NB4 (cell line): ENCODE measurements at regions not wholly inside any gene's neighbourhood (a gene's known extent, or its start where the extent isn't known, plus 50 kb on each side); places are given as distances from the start of the nearest gene placed in this dataset.

Experiments used
- DNase-seq: peaks from one replicate; pipeline ENCODE4 v3.0.0; 2010; ENCODE audit warnings: low read depth
- H3K4me3 ChIP-seq: one replicate; pipeline ENCODE4 v1.5.1; 2011; ENCODE audit warnings: mild to moderate bottlenecking, low read depth, low read length, moderate library complexity
- MYC ChIP-seq: IDR thresholded peaks from 2 replicates; pipeline ENCODE4 v1.6.1; 2011; ENCODE audit warnings: low read depth, low read length
- POLR2A ChIP-seq: IDR thresholded peaks from 2 replicates; pipeline ENCODE4 v1.6.1; 2011; ENCODE audit warnings: mild to moderate bottlenecking; ENCODE audit not compliant: insufficient read length; ENCODE audit errors: extremely low read depth
- TF ChIP-seq, protein P1 (sequence below): IDR thresholded peaks from 2 replicates; pipeline ENCODE4 v1.6.1; 2011; ENCODE audit warnings: low read depth, low read length
- TF ChIP-seq, protein P2 (sequence below): IDR thresholded peaks from one replicate; pipeline ENCODE4 v1.5.1; 2012; ENCODE audit warnings: low read depth, low read length

DNA sequence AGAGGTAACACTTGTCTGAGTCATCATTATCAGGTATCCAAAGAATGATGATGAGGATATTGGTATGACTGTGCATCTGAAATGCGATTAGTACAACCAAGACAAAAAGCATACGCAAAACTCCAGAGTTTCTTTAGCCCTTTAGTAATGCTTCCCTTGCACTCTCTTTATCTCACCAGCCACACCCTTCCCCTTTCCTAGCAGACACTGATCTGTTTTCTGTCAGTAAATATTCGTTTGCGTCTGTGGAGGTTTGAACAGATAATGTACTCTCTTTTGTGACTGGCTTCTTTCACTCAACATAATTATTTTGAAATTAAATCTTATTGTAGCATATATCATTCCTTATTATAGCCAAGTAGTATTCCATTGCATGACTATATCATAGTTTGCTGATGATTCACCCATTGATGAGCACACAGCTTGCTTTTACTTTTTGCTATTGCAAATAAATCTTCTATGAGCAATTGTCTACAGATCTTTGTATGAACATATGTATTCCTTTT, 775.7 kb downstream of the SLC6A15 start:
- TF ChIP-seq MYC (no peak), POLR2A (no peak)
- TF ChIP-seq, protein P1, sequence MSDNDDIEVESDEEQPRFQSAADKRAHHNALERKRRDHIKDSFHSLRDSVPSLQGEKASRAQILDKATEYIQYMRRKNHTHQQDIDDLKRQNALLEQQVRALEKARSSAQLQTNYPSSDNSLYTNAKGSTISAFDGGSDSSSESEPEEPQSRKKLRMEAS, result no peak
- TF ChIP-seq, protein P2, sequence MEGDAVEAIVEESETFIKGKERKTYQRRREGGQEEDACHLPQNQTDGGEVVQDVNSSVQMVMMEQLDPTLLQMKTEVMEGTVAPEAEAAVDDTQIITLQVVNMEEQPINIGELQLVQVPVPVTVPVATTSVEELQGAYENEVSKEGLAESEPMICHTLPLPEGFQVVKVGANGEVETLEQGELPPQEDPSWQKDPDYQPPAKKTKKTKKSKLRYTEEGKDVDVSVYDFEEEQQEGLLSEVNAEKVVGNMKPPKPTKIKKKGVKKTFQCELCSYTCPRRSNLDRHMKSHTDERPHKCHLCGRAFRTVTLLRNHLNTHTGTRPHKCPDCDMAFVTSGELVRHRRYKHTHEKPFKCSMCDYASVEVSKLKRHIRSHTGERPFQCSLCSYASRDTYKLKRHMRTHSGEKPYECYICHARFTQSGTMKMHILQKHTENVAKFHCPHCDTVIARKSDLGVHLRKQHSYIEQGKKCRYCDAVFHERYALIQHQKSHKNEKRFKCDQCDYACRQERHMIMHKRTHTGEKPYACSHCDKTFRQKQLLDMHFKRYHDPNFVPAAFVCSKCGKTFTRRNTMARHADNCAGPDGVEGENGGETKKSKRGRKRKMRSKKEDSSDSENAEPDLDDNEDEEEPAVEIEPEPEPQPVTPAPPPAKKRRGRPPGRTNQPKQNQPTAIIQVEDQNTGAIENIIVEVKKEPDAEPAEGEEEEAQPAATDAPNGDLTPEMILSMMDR, result no peak
- no peak for DNase-seq
- H3K4me3 ChIP-seq, result no peak overlapping the region

DNA sequence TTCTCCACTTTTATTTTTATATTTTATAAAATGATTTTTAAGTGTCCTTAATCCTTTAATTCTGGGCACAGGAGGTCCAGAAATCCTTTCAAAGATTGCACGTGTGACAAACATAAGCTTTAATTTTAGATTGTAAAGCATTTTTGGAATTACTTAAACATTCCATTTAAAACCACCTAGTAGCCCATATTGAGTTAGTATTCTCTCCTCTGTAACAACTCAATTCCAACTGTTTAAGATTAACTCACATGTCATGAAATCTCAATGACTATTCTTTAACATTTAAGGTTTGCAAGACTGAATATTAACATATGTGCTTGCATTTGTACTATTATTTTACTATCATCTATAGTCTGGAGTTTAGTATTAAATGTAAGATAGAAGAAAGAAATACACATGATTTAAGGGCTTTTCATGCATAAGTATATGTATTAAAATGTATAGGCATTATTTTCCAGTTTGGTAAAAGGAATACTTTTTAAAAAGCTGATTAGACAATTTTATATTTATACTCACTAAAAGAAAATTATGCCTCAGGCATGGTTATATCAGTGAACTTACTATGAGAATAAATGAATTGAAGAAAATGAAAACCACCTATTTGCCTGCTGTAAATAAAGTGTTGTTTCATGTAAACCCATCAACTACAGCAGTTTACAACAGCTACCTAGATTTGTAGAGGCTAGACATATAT, 776.9 kb downstream of the SLC6A15 start:
- no peak for DNase-seq
- TF ChIP-seq, protein P1, result no peak
- no peak for TF ChIP-seq POLR2A
- TF ChIP-seq, protein P2, result no peak
- TF ChIP-seq MYC, result no peak
- no peak overlapping the region for H3K4me3 ChIP-seq

DNA sequence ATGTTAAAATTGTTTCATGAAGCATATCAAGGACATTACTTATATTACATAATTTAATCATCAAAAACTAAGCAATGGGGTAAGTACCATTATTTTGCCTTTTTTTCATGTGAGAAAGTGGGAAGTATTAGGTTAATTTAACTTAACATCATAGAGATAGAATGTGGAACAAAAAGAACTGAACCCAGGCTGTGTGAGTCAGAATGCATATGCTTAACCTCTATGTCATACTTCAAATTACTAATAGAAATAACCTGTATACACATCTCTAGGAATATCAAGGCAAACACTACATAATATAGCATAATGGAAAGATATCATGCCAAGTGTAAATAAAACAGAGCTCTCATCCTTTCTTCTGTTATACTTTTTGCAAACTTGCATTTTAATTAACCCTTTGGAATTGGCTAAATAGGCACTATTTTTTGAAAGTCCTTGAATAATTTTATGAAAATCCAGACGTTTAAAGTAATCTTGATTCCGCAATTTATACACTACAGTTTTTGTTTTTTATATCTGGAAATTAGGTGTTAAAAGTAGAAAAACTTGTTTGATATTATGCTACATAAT, 777.7 kb downstream of the SLC6A15 start:
- TF ChIP-seq, protein P1, result no peak
- TF ChIP-seq MYC, result no peak
- TF ChIP-seq, protein P2, result no peak
- no peak for TF ChIP-seq POLR2A
- DNase-seq, result no peak

DNA sequence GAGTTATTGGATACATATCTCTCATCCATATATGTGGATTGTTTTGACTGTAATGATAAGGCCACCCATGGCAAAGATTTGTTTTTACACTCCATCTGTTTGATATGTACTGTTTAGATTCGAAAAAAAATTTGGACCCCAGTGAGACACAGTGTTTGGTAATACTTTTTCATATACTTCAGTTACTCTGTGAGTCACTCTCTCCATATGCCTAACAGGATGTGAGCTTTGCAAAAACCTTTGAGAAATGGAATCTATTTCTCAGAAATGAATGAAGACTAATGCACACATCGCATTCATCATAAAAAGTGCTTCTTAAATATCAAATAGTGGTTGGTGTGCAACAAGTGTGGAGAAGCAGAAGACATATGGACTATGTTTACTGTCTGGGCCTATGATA, 781.5 kb downstream of the SLC6A15 start:
- DNase-seq, result no peak
- no peak overlapping the region for H3K4me3 ChIP-seq
- TF ChIP-seq POLR2A, result no peak
- TF ChIP-seq MYC, result no peak
- TF ChIP-seq, protein P1, result no peak
- TF ChIP-seq, protein P2, result no peak

More for the DNA sequence above, 777.7 kb downstream of the SLC6A15 start:
- H3K4me3 ChIP-seq, result no peak overlapping the region

DNA sequence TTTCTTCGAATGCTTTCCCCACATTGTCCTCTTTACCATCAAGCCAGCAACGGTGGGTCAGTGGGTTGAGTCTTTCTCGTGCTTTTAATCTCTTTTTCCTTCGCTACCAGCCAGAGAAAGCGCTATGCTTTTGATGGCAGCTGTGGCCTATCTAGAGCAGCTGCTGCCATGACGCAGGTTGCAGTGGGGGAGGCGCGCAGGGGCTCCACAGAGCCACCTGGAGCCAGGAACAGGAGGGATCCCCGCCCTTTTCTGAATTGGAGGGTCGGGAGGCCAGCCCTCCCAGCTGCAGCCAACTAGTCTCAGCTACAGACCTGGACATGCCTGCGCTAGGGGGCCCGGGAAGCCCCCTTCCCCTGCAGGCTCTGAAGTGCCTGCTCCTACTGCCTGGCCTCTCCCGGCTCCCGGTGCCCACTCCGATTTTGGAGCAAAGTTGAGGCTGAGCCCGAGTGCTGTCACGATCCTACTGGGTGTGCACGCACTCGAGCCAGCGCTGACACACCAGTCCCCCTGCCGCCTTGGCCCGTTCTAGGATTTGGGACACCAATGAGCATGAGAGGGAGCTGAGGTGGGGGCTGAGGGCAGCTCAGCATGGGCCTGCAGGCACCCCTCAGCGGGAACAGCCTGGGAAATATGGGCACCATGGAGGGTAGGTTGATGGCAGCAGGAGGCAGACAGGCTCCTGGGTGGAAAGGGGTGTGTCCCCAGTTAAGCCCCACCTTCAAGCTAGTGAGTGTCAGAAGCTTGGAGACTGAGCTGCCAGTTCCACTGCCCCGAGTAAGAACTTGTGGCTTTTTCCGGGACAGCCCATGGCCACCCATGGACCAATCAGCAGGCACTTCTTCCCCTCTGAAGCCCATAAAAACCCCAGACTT, 784.2 kb downstream of the SLC6A15 start:
- no peak for TF ChIP-seq POLR2A
- TF ChIP-seq, protein P2, result no peak
- TF ChIP-seq, protein P1, result no peak
- no peak for TF ChIP-seq MYC
- no peak for DNase-seq
- H3K4me3 ChIP-seq, result no peak overlapping the region
